ENCODE measurements at regions not wholly inside any gene's neighbourhood (a gene's known extent, or its start where the extent isn't known, plus 50 kb on each side); places are given as distances from the start of the nearest gene placed in this dataset.

DNA sequence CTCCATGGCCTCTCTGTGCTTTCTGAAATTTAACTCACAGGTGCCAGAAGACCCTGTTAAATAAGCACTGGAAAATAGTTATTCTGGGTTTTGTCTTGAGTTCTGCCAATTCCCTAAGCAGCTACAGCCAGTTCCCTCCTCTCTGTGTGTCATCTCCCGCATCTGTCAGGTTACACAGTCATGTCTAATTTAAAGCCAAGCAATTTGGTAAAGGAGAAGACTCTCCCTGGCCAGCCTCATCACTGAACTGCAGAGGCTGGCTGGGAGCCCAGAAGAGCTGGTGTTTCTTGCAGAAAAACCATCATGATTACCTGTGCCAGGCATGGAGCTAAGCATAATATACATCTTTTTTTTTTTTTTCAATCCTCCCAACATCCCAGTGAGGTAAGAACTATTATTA is 141.3 kb upstream of the ZNF366 start:
- peak; percentile 25 for DNase-seq (ENCODE audit: low read depth)
- H3K4me3 ChIP-seq (ENCODE audit: low read depth, low read length), result no peak overlapping the region
- TF ChIP-seq, protein P1, sequence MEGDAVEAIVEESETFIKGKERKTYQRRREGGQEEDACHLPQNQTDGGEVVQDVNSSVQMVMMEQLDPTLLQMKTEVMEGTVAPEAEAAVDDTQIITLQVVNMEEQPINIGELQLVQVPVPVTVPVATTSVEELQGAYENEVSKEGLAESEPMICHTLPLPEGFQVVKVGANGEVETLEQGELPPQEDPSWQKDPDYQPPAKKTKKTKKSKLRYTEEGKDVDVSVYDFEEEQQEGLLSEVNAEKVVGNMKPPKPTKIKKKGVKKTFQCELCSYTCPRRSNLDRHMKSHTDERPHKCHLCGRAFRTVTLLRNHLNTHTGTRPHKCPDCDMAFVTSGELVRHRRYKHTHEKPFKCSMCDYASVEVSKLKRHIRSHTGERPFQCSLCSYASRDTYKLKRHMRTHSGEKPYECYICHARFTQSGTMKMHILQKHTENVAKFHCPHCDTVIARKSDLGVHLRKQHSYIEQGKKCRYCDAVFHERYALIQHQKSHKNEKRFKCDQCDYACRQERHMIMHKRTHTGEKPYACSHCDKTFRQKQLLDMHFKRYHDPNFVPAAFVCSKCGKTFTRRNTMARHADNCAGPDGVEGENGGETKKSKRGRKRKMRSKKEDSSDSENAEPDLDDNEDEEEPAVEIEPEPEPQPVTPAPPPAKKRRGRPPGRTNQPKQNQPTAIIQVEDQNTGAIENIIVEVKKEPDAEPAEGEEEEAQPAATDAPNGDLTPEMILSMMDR (IDR thresholded peaks at IDR 0.05; ENCODE audit: insufficient read depth, low read length), result no peak

DNA sequence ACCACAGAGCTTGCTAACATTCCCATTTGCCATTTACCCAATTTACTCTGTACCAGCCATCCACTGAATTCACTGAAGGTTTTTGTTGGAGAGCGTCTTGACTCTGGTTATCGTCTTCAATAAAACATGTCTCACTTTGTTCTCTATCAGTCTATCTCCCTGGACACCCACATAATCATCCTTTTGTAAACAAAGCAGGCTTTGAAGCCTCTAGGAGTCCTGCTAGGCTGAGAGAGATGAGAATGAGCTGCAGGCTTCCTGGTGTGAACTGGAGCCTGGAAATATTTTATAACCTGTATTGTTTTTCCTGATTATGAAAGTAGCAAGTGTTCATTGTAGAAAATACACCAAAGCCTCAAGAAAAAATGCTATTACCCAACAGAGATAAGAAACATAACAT is 140.6 kb upstream of the ZNF366 start:
- DNase-seq (ENCODE audit: low read depth), result peak; percentile 26
- TF ChIP-seq, protein P1 (IDR thresholded peaks at IDR 0.05; ENCODE audit: insufficient read depth, low read length), result no peak
- no peak overlapping the region for H3K4me3 ChIP-seq (ENCODE audit: low read depth, low read length)

DNA sequence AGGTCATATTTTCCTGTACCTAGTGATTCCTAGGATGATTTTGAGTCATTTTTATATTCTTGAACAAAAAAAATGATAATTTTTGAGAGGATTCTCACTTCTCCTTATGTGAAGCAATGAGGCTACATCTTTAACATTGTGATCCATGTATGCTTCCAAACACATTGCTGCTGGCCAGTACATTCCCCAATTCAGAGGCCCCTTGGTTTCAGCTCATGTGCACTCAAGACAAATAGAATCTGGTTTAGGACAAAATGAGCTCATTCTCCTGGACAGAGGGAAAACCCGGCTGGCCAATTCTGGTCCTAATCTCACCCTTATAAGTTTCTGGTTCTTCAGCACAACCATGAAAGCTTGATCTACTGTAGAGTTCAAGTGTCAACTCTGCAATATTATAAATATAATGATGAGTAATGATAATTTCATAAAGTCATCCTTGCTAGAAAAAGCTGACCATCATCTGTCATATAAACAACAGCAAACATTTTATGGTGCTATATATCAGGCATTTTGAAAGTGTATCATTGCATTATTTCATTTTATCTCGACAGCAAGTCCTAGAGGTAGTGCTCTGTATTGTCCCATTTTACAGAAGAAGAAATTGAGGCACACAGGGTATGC is 139.1 kb upstream of the ZNF366 start:
- TF ChIP-seq, protein P1 (IDR thresholded peaks at IDR 0.05; ENCODE audit: insufficient read depth, low read length), result no peak
- DNase-seq (ENCODE audit: low read depth), result no peak

DNA sequence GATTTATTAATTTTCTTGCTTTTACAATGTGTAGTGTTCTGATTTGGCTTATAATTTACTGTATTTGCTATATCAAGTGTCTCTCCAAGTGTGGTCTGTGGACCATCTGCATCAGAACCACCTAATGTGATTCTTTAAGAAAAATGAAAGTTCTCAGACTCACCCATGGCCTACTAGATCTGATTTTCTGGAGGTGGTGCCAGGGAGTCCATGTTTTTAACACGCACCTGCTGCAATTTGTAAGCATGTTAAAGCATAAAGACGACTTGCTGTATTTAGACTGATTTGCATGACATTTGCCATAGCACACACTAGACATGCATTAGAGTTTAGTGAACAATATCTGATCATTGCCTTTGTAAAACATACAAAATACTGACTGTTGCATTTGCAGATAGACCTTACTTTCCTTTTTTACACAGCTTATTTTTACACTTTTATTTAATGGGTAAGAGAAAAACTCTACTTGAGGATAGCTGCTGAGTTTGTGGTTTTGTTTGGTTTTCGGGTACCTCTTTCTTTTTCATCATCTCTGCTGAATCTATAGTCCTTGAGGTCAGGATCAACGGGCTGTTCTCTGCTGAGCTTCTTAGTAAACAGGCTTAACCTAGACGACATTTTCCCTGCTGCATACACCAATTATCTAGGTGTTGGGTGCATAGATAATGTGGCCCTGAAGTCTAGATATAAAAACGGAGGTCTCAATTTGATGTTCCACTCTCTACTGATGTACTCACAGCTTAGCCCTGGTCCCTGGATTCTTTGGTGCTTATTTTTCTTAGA is 138.0 kb upstream of the ZNF366 start:
- DNase-seq (ENCODE audit: low read depth), result no peak
- no peak overlapping the region for H3K4me3 ChIP-seq (ENCODE audit: low read depth, low read length)
- TF ChIP-seq, protein P1 (IDR thresholded peaks at IDR 0.05; ENCODE audit: insufficient read depth, low read length), result no peak

More for the DNA sequence above, 139.1 kb upstream of the ZNF366 start:
- no peak overlapping the region for H3K4me3 ChIP-seq (ENCODE audit: low read depth, low read length)

DNA sequence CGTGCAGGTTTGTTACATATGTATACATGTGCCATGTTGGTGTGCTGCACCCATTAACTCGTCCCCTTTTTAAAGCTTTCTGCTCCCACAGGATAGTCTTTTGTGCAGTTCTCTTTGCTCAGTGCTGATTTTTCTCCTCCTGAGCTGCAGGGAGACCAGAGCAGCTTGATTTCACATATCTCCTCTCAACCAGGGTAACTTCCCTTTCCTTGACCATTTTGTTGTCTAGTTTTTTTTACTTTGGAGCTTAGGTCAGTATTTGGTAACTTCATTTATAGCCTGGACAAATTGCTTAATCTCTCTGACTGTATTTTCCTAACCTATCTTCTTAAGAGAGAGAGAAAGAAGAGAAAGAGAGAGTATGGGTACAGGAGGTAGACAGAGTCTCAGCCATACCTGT is 137.1 kb upstream of the ZNF366 start:
- TF ChIP-seq, protein P1 (IDR thresholded peaks at IDR 0.05; ENCODE audit: insufficient read depth, low read length), result no peak
- H3K4me3 ChIP-seq (ENCODE audit: low read depth, low read length), result no peak overlapping the region
- no peak for DNase-seq (ENCODE audit: low read depth)

DNA sequence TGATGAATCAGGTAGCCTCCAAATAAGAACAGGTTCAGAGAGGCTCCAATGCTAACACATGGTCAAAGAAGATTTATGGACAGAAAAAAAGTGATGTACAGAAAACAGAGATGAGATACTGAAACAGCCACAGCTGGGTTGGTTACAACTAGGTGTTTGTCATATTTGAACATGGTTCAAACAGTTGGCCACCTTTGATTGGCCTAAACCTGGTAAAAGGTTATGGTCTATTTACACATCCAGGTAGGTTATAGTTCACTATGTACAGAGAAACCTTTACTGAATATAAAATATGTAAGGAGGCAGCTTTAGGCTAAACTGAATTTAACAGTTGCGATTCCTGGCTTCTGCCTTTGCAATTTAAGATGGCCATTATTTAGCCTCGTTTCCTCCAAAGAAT is 134.0 kb upstream of the ZNF366 start:
- TF ChIP-seq, protein P1 (IDR thresholded peaks at IDR 0.05; ENCODE audit: insufficient read depth, low read length), result no peak
- no peak overlapping the region for H3K4me3 ChIP-seq (ENCODE audit: low read depth, low read length)

More for the DNA sequence above, 134.0 kb upstream of the ZNF366 start:
- no peak for DNase-seq (ENCODE audit: low read depth)
